ENCODE measurements at regions not wholly inside any gene's neighbourhood (a gene's known extent, or its start where the extent isn't known, plus 50 kb on each side); places are given as distances from the start of the nearest gene placed in this dataset.
"Not testable (repeated sequence)": the region's sequence is repeated elsewhere in the genome, so short reads cannot be mapped to it uniquely, and the experiment has no call there.

GRCh38 chr10:9944690-9945089 lies 1073.0 kb upstream of the CELF2 start:
- Mint-ChIP-seq H3K36me3 (peaks cover 0 to 4% of the 10 kb centered on the region in 2 donors), H3K9me3 (peaks cover 0 to 7% of the 10 kb centered on the region in 2 donors), H3K27ac (no peak overlapping the region)
- ATAC-seq (no peak), DNase-seq (ENCODE audit: low spot score in 2 of 2) (no peak)

GRCh38 chr10:9950070-9950469 lies 1067.6 kb upstream of the CELF2 start:
- Mint-ChIP-seq H3K9me3 (no peaks in the 10 kb centered on the region), H3K36me3 (no peaks in the 10 kb centered on the region), H3K27ac (no peak overlapping the region)
- DNase-seq (ENCODE audit: low spot score in 2 of 2) (no peak), ATAC-seq (no peak)

- no peak overlapping the region for H3K27ac Mint-ChIP-seq
- no peaks in the 10 kb centered on the region for H3K36me3 Mint-ChIP-seq
- ATAC-seq (no peak), DNase-seq (ENCODE audit: low spot score in 2 of 2) (no peak)
- H3K9me3 Mint-ChIP-seq = no peaks in the 10 kb centered on the region
These were observed 1066.0 kb upstream of the CELF2 start for GRCh38 chr10:9951481-9952257.

GRCh38 chr10:9957351-9957750 lies 1060.3 kb upstream of the CELF2 start:
- Mint-ChIP-seq H3K9me3 (peaks cover 0 to 4% of the 10 kb centered on the region in 2 donors), H3K36me3 (peaks cover 0 to 6% of the 10 kb centered on the region in 2 donors)

GRCh38 chr10:9957876-9958275 lies 1059.8 kb upstream of the CELF2 start:
- not testable (repeated sequence) for DNase-seq (ENCODE audit: low spot score in 2 of 2); H3K36me3 Mint-ChIP-seq; ATAC-seq; H3K27ac Mint-ChIP-seq; H3K9me3 Mint-ChIP-seq

More at GRCh38 chr10:9957351-9957750, 1060.3 kb upstream of the CELF2 start:
- no peak overlapping the region for H3K27ac Mint-ChIP-seq
- DNase-seq (ENCODE audit: low spot score in 2 of 2) = no peak
- no peak for ATAC-seq

- Mint-ChIP-seq H3K27ac (no peak overlapping the region), H3K36me3 (no peaks in the 10 kb centered on the region), H3K9me3 (no peaks in the 10 kb centered on the region)
- DNase-seq (ENCODE audit: low spot score in 2 of 2) (no peak), ATAC-seq (no peak)
These were observed 1052.3 kb upstream of the CELF2 start for GRCh38 chr10:9965341-9965740.

GRCh38 chr10:9986786-9987185 lies 1030.9 kb upstream of the CELF2 start:
- ATAC-seq = no peak
- DNase-seq (ENCODE audit: low spot score in 2 of 2) = no peak
- peaks cover 0 to 8% of the 10 kb centered on the region in 2 donors for H3K9me3 Mint-ChIP-seq
- H3K27ac Mint-ChIP-seq = no peak overlapping the region
- no peaks in the 10 kb centered on the region for H3K36me3 Mint-ChIP-seq

- peaks cover 0 to 8% of the 10 kb centered on the region in 2 donors for H3K9me3 Mint-ChIP-seq
- ATAC-seq (no peak), DNase-seq (ENCODE audit: low spot score in 2 of 2) (no peak)
- no peaks in the 10 kb centered on the region for H3K36me3 Mint-ChIP-seq
- no peak overlapping the region for H3K27ac Mint-ChIP-seq
These were observed 1030.5 kb upstream of the CELF2 start for GRCh38 chr10:9987197-9987596.

- DNase-seq (ENCODE audit: low spot score in 2 of 2) = no peak
- no peak overlapping the region for H3K27ac Mint-ChIP-seq
- no peaks in the 10 kb centered on the region for H3K36me3 Mint-ChIP-seq
- no peaks in the 10 kb centered on the region for H3K9me3 Mint-ChIP-seq
- ATAC-seq = no peak
These were observed 1025.0 kb upstream of the CELF2 start for GRCh38 chr10:9992661-9993060.

GRCh38 chr10:9994131-9994530 lies 1023.5 kb upstream of the CELF2 start:
- H3K9me3 Mint-ChIP-seq = no peaks in the 10 kb centered on the region
- H3K27ac Mint-ChIP-seq = no peak overlapping the region
- DNase-seq (ENCODE audit: low spot score in 2 of 2) (no peak), ATAC-seq (no peak)
- no peaks in the 10 kb centered on the region for H3K36me3 Mint-ChIP-seq

- H3K27ac Mint-ChIP-seq = no peak overlapping the region
- no peak for DNase-seq (ENCODE audit: low spot score in 2 of 2)
These were observed 1018.0 kb upstream of the CELF2 start for GRCh38 chr10:9999627-10000026.

GRCh38 chr10:10007957-10008356 lies 1009.7 kb upstream of the CELF2 start:
- H3K27ac Mint-ChIP-seq = no peak overlapping the region
- ATAC-seq = no peak

More at GRCh38 chr10:9999627-10000026, 1018.0 kb upstream of the CELF2 start:
- H3K36me3 Mint-ChIP-seq = no peaks in the 10 kb centered on the region
- ATAC-seq = no peak
- H3K9me3 Mint-ChIP-seq = no peaks in the 10 kb centered on the region

GRCh38 chr10:10010397-10010796 lies 1007.3 kb upstream of the CELF2 start:
- Mint-ChIP-seq H3K36me3 (no peaks in the 10 kb centered on the region), H3K9me3 (no peaks in the 10 kb centered on the region), H3K27ac (no peak overlapping the region)
- no peak for ATAC-seq
- DNase-seq (ENCODE audit: low spot score in 2 of 2) = no peak

More at GRCh38 chr10:10007957-10008356, 1009.7 kb upstream of the CELF2 start:
- no peak for DNase-seq (ENCODE audit: low spot score in 2 of 2)
- H3K9me3 Mint-ChIP-seq = no peaks in the 10 kb centered on the region
- H3K36me3 Mint-ChIP-seq = no peaks in the 10 kb centered on the region

- Mint-ChIP-seq H3K27ac (no peak overlapping the region), H3K36me3 (no peaks in the 10 kb centered on the region), H3K9me3 (no peaks in the 10 kb centered on the region)
- ATAC-seq = no peak
- DNase-seq (ENCODE audit: low spot score in 2 of 2) = no peak
These were observed 1002.8 kb upstream of the CELF2 start for GRCh38 chr10:10014846-10015245.

- Mint-ChIP-seq H3K36me3 (peaks cover 6 to 8% of the 10 kb centered on the region in 2 donors), H3K27ac (no peak overlapping the region), H3K9me3 (peaks cover 5 to 8% of the 10 kb centered on the region in 2 donors)
- ATAC-seq = no peak
- DNase-seq (ENCODE audit: low spot score in 2 of 2) = no peak
These were observed 1000.0 kb upstream of the CELF2 start for GRCh38 chr10:10017716-10018115.

GRCh38 chr10:10020945-10021344 lies 996.7 kb upstream of the CELF2 start:
- Mint-ChIP-seq H3K36me3 (peaks cover 6 to 8% of the 10 kb centered on the region in 2 donors), H3K9me3 (peaks cover 5 to 8% of the 10 kb centered on the region in 2 donors)

GRCh38 chr10:10032991-10033390 lies 984.7 kb upstream of the CELF2 start:
- H3K9me3 Mint-ChIP-seq = peaks cover 0 to 3% of the 10 kb centered on the region in 2 donors
- H3K36me3 Mint-ChIP-seq = no peaks in the 10 kb centered on the region
- ATAC-seq (no peak), DNase-seq (ENCODE audit: low spot score in 2 of 2) (no peak)
- no peak overlapping the region for H3K27ac Mint-ChIP-seq

More at GRCh38 chr10:10020945-10021344, 996.7 kb upstream of the CELF2 start:
- no peak for ATAC-seq
- no peak for DNase-seq (ENCODE audit: low spot score in 2 of 2)
- no peak overlapping the region for H3K27ac Mint-ChIP-seq

- ATAC-seq (no peak), DNase-seq (ENCODE audit: low spot score in 2 of 2) (no peak)
- Mint-ChIP-seq H3K27ac (no peak overlapping the region), H3K36me3 (no peaks in the 10 kb centered on the region), H3K9me3 (peaks cover 0 to 3% of the 10 kb centered on the region in 2 donors)
These were observed 979.3 kb upstream of the CELF2 start for GRCh38 chr10:10038348-10038747.

Measured in activated naive CD4-positive, alpha-beta T cell treated with anti-CD3 and anti-CD28 coated beads, Interleukin-2, amount 50 U/mL, for 72 hours (primary cell).